HG02763 (cell line): ENCODE measurements at regions not wholly inside any gene's neighbourhood (a gene's known extent, or its start where the extent isn't known, plus 50 kb on each side); places are given as distances from the start of the nearest gene placed in this dataset.

ENCODE experiments used
- ATAC-seq: cut with Tn5 transposase; IDR thresholded peaks from one replicate; pipeline ENCODE4 v1.9.1; 2021; ENCODE audit warnings: mild to moderate bottlenecking, moderate library complexity; ENCODE audit not compliant: unreplicated experiment

- ATAC-seq, result no peak
Observed at GRCh38 chr12:90021795-90022440, 313.3 kb upstream of the ATP2B1 start.

GRCh38 chr12:90020881-90021280 is 312.2 kb upstream of the ATP2B1 start:
- no peak for ATAC-seq

GRCh38 chr12:90020436-90020835 is 311.8 kb upstream of the ATP2B1 start:
- no peak for ATAC-seq

- no peak for ATAC-seq
Observed at GRCh38 chr12:90020014-90020413, 311.4 kb upstream of the ATP2B1 start.

GRCh38 chr12:90017316-90017715 is 308.7 kb upstream of the ATP2B1 start:
- ATAC-seq, result no peak

GRCh38 chr12:90015228-90015627 is 306.6 kb upstream of the ATP2B1 start:
- no peak for ATAC-seq

DNA sequence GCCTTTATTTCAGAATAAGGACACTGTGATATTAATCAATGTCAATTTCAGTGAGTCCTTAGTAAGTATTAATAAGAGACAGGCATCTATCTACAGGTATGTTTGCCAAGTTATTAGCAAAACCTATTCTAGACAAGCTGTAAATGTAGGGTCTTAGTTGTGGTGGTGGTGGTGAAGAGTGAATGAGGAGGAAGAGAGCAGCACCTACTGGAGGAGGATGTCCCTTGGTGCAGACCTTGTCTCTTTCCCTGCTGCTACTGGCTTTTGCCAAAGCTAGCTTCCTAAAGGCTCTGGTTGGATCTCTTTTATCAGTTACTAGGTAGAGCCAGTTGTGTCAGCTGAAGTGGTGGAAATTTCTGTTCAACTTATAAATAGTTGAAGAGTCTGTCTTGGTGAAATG is 304.8 kb upstream of the ATP2B1 start:
- peak; percentile 71 for ATAC-seq

GRCh38 chr12:90010089-90010488 is 301.5 kb upstream of the ATP2B1 start:
- no peak for ATAC-seq

GRCh38 chr12:90008277-90008676 is 299.6 kb upstream of the ATP2B1 start:
- no peak for ATAC-seq

DNA sequence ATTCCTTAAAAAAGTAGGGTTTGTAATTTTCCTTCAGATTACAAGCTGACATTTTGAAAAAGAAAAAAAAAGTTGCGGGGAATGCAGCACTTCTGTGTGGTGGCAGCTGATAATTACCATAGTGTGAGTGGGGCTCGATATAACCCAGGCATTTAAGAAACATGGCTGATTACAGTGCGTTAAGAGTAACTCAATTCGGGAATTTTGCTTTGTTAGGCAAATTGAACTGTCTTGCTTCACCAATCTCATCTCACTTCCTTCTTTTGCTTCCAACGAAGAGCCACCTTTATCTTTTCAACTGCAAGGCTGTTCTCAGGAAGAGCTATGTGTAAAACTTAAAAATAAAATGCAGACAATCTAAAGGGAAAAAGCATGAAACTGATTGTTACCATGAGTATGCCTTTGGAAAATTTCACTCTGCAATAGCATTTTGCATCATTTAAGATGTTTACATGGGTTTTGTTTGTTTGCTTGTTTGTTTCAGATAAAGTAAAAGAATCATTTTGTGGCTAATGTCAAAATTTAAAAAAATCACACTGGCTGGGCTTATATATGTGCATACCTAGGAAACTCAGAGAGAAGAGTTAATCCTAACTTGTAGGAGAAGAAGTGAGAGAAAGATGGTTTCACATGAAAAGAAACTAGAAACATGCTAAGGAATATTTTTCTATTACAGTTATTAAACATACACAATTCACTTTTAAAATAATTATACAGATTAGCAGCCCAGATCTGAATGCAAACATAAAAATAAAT is 295.9 kb upstream of the ATP2B1 start:
- no peak for ATAC-seq

DNA sequence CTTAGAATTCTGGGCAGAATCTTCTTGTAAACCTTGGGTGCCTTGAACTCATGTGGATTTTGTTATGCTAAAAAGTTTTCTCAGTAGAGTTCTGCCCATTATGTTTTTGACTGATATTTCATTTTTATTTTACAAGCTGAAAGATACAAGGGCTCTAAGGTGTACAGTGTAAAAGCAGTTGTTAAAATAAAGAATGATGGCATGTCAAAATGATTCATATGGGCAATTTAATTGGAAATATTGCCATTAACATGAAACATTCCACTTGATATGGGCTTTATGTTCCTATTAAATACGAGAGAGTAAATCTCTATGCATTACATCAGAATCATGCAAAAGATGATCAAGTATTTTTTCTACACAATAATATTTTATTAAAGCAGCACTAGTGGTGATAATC is 295.1 kb upstream of the ATP2B1 start:
- no peak for ATAC-seq

GRCh38 chr12:90000721-90001120 is 292.1 kb upstream of the ATP2B1 start:
- no peak for ATAC-seq

GRCh38 chr12:89999699-90000505 is 291.3 kb upstream of the ATP2B1 start:
- ATAC-seq, result peak; percentile 58

- ATAC-seq, result no peak
Observed at GRCh38 chr12:89995870-89996269, 287.2 kb upstream of the ATP2B1 start.

- ATAC-seq, result no peak
Observed at GRCh38 chr12:89994911-89995310, 286.3 kb upstream of the ATP2B1 start.

DNA sequence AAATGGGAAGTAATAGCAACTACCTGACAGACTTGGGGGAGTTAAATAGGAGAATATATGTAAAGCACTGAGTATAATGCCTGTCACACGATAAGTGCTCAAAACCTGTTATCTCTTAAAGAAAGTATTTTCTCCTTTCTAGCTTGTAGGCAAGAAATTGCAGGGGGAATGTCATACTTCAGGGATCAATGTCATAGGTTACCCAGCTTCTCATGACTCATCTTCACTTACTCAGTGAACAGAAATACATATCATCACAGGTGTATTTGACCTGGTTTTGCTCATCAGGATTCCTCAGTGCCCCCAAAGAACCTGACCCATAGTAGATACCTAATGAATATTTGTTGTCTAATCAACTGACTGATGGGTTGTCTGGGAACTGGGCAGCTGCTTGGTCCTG is 285.0 kb upstream of the ATP2B1 start:
- ATAC-seq, result no peak

DNA sequence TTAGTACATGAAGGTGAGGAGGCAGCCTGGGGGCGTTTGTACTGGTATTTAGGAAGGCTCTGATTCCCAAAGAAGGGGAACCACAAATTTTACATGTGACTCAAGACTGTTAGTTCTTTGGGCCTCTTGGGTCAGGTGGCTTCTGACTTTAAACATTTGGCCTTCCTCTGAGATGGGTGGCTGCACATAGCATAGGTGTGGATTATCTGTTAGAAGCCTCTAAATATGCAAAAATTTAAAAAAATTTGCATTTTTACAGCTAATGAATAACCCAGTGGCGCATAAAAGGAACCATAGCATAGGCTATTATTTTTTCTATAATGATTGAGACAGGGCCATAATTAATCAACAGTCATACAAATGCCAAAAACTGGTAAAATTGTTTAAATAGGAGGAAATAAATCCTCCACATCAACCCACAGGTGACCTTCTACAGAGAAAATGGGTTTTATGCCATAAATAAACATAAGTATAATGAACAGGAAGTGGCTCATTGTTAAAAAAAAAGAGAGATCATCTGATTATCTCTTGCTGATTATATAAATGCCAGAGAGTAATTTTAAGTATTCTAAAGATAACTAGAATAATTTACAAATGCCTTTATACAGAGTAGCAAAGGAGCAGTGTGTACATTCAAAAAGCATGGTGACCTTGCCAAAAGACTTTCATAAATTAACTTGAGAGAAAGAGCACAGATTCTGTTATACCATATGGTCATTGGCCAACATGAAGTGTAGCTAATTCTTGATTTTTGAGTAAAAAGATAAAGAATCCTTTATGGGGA is 284.2 kb upstream of the ATP2B1 start:
- no peak for ATAC-seq

GRCh38 chr12:89991807-89992590 is 283.4 kb upstream of the ATP2B1 start:
- no peak for ATAC-seq

- ATAC-seq, result no peak
Observed at GRCh38 chr12:89988188-89988915, 279.7 kb upstream of the ATP2B1 start.

DNA sequence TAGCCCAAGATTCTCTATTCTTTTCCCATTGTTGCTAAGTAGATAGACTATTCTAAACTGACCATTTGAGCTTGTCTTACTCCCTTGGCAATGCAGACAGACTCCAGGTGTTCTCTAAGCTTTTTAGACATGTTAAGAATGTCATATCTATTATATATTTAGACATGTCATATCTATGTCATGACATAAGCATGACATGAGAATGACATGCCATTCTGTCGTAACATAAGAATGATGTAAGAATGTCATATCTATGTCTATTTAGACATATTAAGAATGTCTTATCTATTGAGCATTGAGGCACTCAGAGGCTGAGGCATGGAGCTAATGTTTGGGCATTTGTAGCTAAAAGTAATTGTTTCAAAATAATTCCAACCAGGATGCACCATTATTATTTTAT is 277.3 kb upstream of the ATP2B1 start:
- ATAC-seq, result no peak
